SU-DHL-6 (cell line): ENCODE measurements at regions not wholly inside any gene's neighbourhood (a gene's known extent, or its start where the extent isn't known, plus 50 kb on each side); places are given as distances from the start of the nearest gene placed in this dataset.

Source experiments
- EZH2phosphoT487 ChIP-seq: fragments of 200-600 bp; sonication (generic), shearing (Covaris generic); conservative IDR thresholded peaks from 2 replicates; pipeline ENCODE4 v1.6.1; 2018; ENCODE audit warnings: mild to moderate bottlenecking, antibody characterized with exemption, low read length, moderate library complexity, mixed read lengths
- TF ChIP-seq, protein P1 (sequence below): fragments of 200-600 bp; sonication (generic); IDR thresholded peaks from one replicate; pipeline ENCODE4 v1.5.1; 2017; ENCODE audit warnings: antibody characterized with exemption, mild to moderate bottlenecking, low read length, moderate library complexity; ENCODE audit not compliant: insufficient read depth, poor library complexity, severe bottlenecking

DNA sequence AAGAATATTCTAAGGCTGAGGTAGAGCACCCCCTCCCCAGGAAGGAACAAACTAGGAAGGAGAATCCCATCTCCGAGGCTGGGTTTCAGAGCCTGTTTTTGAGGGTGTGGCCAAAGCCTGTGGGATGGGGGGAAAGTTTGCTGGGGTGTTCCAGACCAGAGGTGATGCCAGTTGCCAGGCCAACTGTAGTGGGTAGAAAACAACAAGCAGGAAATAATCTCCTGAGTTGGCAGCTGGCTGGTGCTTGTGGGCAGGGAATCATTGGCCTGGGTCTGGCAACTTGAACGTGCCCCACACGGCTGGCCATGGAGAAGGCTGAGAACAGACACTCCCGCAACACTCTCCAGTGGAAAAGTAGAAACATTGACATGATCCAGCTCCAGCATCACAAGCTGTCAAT, 385.6 kb downstream of the ETS1 start:
- TF ChIP-seq, protein P1, sequence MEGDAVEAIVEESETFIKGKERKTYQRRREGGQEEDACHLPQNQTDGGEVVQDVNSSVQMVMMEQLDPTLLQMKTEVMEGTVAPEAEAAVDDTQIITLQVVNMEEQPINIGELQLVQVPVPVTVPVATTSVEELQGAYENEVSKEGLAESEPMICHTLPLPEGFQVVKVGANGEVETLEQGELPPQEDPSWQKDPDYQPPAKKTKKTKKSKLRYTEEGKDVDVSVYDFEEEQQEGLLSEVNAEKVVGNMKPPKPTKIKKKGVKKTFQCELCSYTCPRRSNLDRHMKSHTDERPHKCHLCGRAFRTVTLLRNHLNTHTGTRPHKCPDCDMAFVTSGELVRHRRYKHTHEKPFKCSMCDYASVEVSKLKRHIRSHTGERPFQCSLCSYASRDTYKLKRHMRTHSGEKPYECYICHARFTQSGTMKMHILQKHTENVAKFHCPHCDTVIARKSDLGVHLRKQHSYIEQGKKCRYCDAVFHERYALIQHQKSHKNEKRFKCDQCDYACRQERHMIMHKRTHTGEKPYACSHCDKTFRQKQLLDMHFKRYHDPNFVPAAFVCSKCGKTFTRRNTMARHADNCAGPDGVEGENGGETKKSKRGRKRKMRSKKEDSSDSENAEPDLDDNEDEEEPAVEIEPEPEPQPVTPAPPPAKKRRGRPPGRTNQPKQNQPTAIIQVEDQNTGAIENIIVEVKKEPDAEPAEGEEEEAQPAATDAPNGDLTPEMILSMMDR = no peak
- no peak for TF ChIP-seq EZH2phosphoT487
